H1 (cell line): ENCODE measurements at regions not wholly inside any gene's neighbourhood (a gene's known extent, or its start where the extent isn't known, plus 50 kb on each side); places are given as distances from the start of the nearest gene placed in this dataset.

Experiments used
- CTCF ChIA-PET: fragments of 300-600 bp; sonication (Branson Sonifier 250); formaldehyde crosslinking; loops from one replicate; lab custom pipeline; 2021; ENCODE audit not compliant: partially characterized antibody; lab: Charles Lee
- POLR2A ChIA-PET: fragments of 300-600 bp; sonication (Branson Sonifier 250); formaldehyde crosslinking; loops from one replicate; lab custom pipeline; 2021; ENCODE audit warnings: inconsistent platforms; ENCODE audit not compliant: partially characterized antibody; lab: Charles Lee
- DNase-seq, 2 experiments: peaks; one replicate each; pipeline versions ENCODE4 v3.0.0 to v3.0.0-alpha.2; 2010 to 2022; ENCODE audit warnings: low spot score in 2 of 2, low read depth in 1 of 2, mixed read lengths in 1 of 2
- FAIRE-seq: peaks from 2 replicates; lab custom pipeline; 2011; peaks lifted over from hg19 to GRCh38; lab: Jason Lieb, UNC
- H2AFZ ChIP-seq: 2 replicates; pipeline ENCODE4 v1.8.1; 2012; ENCODE audit warnings: low read length, inconsistent platforms
- H2AK5ac ChIP-seq: 2 replicates; pipeline ENCODE4 v1.6.1; 2013; ENCODE audit warnings: low read depth, low read length
- H2BK120ac ChIP-seq: replicated peaks from 2 replicates; pipeline ENCODE3; 2013; ENCODE audit warnings: low read depth, low read length, inconsistent platforms
- H2BK12ac ChIP-seq: 2 replicates; pipeline ENCODE4 v1.6.1; 2013; ENCODE audit warnings: low read depth, low read length
- H2BK15ac ChIP-seq: 2 replicates; pipeline ENCODE4 v1.6.1; 2013; ENCODE audit warnings: low read length
- H2BK20ac ChIP-seq: 2 replicates; pipeline ENCODE4 v1.6.1; 2013; ENCODE audit warnings: low read length
- H2BK5ac ChIP-seq: 2 replicates; pipeline ENCODE4 v1.6.1; 2013; ENCODE audit warnings: low read depth, low read length
- H3K14ac ChIP-seq: 2 replicates; pipeline ENCODE4 v1.6.1; 2013; ENCODE audit warnings: inconsistent platforms; ENCODE audit not compliant: insufficient read length
- H3K18ac ChIP-seq: 2 replicates; pipeline ENCODE4 v1.6.1; 2013; ENCODE audit warnings: low read length; ENCODE audit errors: extremely low read depth
- H3K23ac ChIP-seq: 2 replicates; pipeline ENCODE4 v1.6.1; 2013; ENCODE audit warnings: inconsistent platforms; ENCODE audit not compliant: insufficient read length
- H3K23me2 ChIP-seq: 2 replicates; pipeline ENCODE4 v1.6.1; 2013; ENCODE audit warnings: low read depth, low read length
- H3K27ac ChIP-seq: 2 replicates; pipeline ENCODE4 v1.6.1; 2011; ENCODE audit warnings: low read depth, low read length, inconsistent platforms
- H3K27me3 ChIP-seq, 4 experiments: replicated peaks in 1 of 4; 1 replicate in 1 of 4; 2 replicates in 3 of 4; pipeline versions ENCODE4 v1.6.1 to v1.8.1; 2011 to 2013; ENCODE audit warnings: low read length in 3 of 4, mild to moderate bottlenecking in 3 of 4, inconsistent platforms in 2 of 4, mixed read lengths in 2 of 4, moderate library complexity in 1 of 4; ENCODE audit not compliant: control insufficient read depth in 3 of 4, insufficient read depth in 3 of 4; ENCODE audit errors: extremely low read depth in 1 of 4
- H3K36me3 ChIP-seq, 4 experiments: 2 replicates each; pipeline versions ENCODE4 v1.6.1 to v1.8.1; 2011 to 2013; ENCODE audit warnings: mild to moderate bottlenecking in 4 of 4, low read length in 3 of 4, moderate library complexity in 2 of 4, control low read depth in 1 of 4, inconsistent platforms in 1 of 4; ENCODE audit not compliant: insufficient read depth in 4 of 4, control insufficient read depth in 2 of 4
- H3K4ac ChIP-seq: replicated peaks from 2 replicates; pipeline ENCODE3; 2013; ENCODE audit warnings: low read length, low read depth, mixed read lengths, inconsistent platforms; ENCODE audit not compliant: insufficient read length
- H3K4me1 ChIP-seq, 4 experiments: replicated peaks in 1 of 4; 1 replicate in 1 of 4; 2 replicates in 3 of 4; pipeline versions ENCODE4 v1.6.1 to v1.8.1; 2011 to 2013; ENCODE audit warnings: low read length in 3 of 4, inconsistent platforms in 2 of 4, mixed read lengths in 1 of 4; ENCODE audit not compliant: insufficient read depth in 4 of 4, control insufficient read depth in 3 of 4
- H3K4me2 ChIP-seq, 2 experiments: 2 replicates each; pipeline versions ENCODE4 v1.6.1 to v1.8.1; 2011 to 2013; ENCODE audit warnings: low read depth in 2 of 2, low read length in 2 of 2, control low read depth in 1 of 2, inconsistent platforms in 1 of 2, mild to moderate bottlenecking in 1 of 2; ENCODE audit not compliant: insufficient read depth in 1 of 2
- H3K4me3 ChIP-seq, 4 experiments: fragments of 200-600, 300-600 bp in 1 of 4; sonication (generic), shearing (Covaris generic), sonication (Bioruptor Twin) in 1 of 4; 2 replicates each; pipeline versions ENCODE4 v1.5.1 to v1.8.1; 2011 to 2016; ENCODE audit warnings: low read length in 4 of 4, low read depth in 3 of 4, control low read depth in 2 of 4, inconsistent platforms in 2 of 4, mild to moderate bottlenecking in 2 of 4, mixed read lengths in 1 of 4, moderate library complexity in 1 of 4; ENCODE audit not compliant: insufficient read depth in 2 of 4; ENCODE audit errors: extremely low read depth in 1 of 4
- H3K56ac ChIP-seq: replicated peaks from 2 replicates; pipeline ENCODE3; 2013; ENCODE audit warnings: low read depth, mild to moderate bottlenecking, mixed read lengths, low read length, inconsistent platforms; ENCODE audit not compliant: insufficient read length
- H3K79me1 ChIP-seq: 2 replicates; pipeline ENCODE4 v1.6.1; 2013; ENCODE audit warnings: low read depth, low read length, control low read depth
- H3K79me2 ChIP-seq, 2 experiments: 2 replicates each; pipeline versions ENCODE4 v1.6.1 to v1.8.1; 2012 to 2013; ENCODE audit warnings: low read length in 2 of 2, mild to moderate bottlenecking in 2 of 2, inconsistent platforms in 1 of 2; ENCODE audit not compliant: insufficient read depth in 2 of 2, control insufficient read depth in 1 of 2
- H3K9ac ChIP-seq, 4 experiments: replicated peaks in 1 of 4; 1 replicate in 1 of 4; 2 replicates in 3 of 4; pipeline versions ENCODE4 v1.6.1 to v1.8.1; 2011 to 2013; ENCODE audit warnings: low read depth in 3 of 4, low read length in 3 of 4, control low read depth in 2 of 4, mild to moderate bottlenecking in 2 of 4, moderate library complexity in 2 of 4, inconsistent platforms in 1 of 4; ENCODE audit errors: extremely low read depth in 1 of 4
- H3K9me3 ChIP-seq, 2 experiments: 2 replicates each; pipeline versions ENCODE4 v1.6.1 to v1.8.1; 2012 to 2013; ENCODE audit warnings: mild to moderate bottlenecking in 2 of 2, moderate library complexity in 2 of 2, control low read depth in 1 of 2, inconsistent platforms in 1 of 2, low read depth in 1 of 2, low read length in 1 of 2, mixed read lengths in 1 of 2; ENCODE audit not compliant: insufficient read depth in 2 of 2
- H4K20me1 ChIP-seq, 2 experiments: replicated peaks in 1 of 2; 2 replicates each; pipeline versions ENCODE3 to v1.8.1; 2011 to 2013; ENCODE audit warnings: inconsistent platforms in 2 of 2, low read length in 2 of 2, mild to moderate bottlenecking in 1 of 2; ENCODE audit not compliant: insufficient read depth in 2 of 2, control insufficient read depth in 1 of 2
- H4K5ac ChIP-seq: 2 replicates; pipeline ENCODE4 v1.6.1; 2013; ENCODE audit warnings: low read length, low read depth, mixed read lengths, inconsistent platforms; ENCODE audit not compliant: insufficient read length
- H4K8ac ChIP-seq: 2 replicates; pipeline ENCODE4 v1.8.0; 2013; ENCODE audit warnings: mild to moderate bottlenecking, moderate library complexity, low read length, inconsistent platforms; ENCODE audit not compliant: insufficient read depth; ENCODE audit errors: extremely low read depth
- H4K91ac ChIP-seq: replicated peaks from 2 replicates; pipeline ENCODE3; 2013; ENCODE audit warnings: low read length, mixed read lengths, inconsistent platforms; ENCODE audit not compliant: insufficient read length
- BCL11A ChIP-seq, 2 experiments: IDR thresholded peaks; one replicate each; pipeline ENCODE4 v1.6.1; 2011; ENCODE audit warnings: low read depth in 2 of 2, low read length in 2 of 2, mild to moderate bottlenecking in 2 of 2
- CTCF ChIP-seq, 3 experiments: IDR thresholded peaks; 1 replicate in 2 of 3; 2 replicates in 1 of 3; pipeline versions ENCODE4 v1.5.1 to v1.6.1; 2011; ENCODE audit warnings: low read length in 3 of 3, mild to moderate bottlenecking in 3 of 3, inconsistent platforms in 2 of 3, low read depth in 1 of 3, moderate library complexity in 1 of 3; ENCODE audit not compliant: insufficient read depth in 1 of 3; ENCODE audit errors: control extremely low read depth in 1 of 3
- E2F6 ChIP-seq: IDR thresholded peaks from 2 replicates; pipeline ENCODE4 v1.6.1; 2012; ENCODE audit warnings: inconsistent platforms
- HDAC6 ChIP-seq: IDR thresholded peaks from one replicate; pipeline ENCODE4 v1.7.1; 2012; ENCODE audit warnings: low read depth, mild to moderate bottlenecking, inconsistent platforms, low read length, moderate library complexity
- NANOG ChIP-seq: IDR thresholded peaks from 2 replicates; pipeline ENCODE4 v1.6.1; 2011; ENCODE audit warnings: low read length, low read depth, mild to moderate bottlenecking, inconsistent platforms; ENCODE audit not compliant: insufficient read depth, poor library complexity, severe bottlenecking
- POU5F1 ChIP-seq: IDR thresholded peaks from 2 replicates; pipeline ENCODE4 v1.6.1; 2011; ENCODE audit warnings: low read depth, mild to moderate bottlenecking, low read length, moderate library complexity
- SIN3A ChIP-seq, 2 experiments: IDR thresholded peaks in 1 of 2; conservative IDR thresholded peaks in 1 of 2; 2 replicates each; pipeline ENCODE4 v1.6.1; 2011 to 2012; ENCODE audit warnings: low read length in 2 of 2, improper control_type of control experiment in 1 of 2, low read depth in 1 of 2, mild to moderate bottlenecking in 1 of 2
- SIX5 ChIP-seq: IDR thresholded peaks from 2 replicates; pipeline ENCODE4 v1.6.1; 2011; ENCODE audit warnings: mild to moderate bottlenecking, low read depth, low read length
- SP4 ChIP-seq: IDR thresholded peaks from 2 replicates; pipeline ENCODE4 v1.6.1; 2012; ENCODE audit warnings: low read length, inconsistent platforms
- SUZ12 ChIP-seq: fragments of 200-600 bp; sonication (generic); IDR thresholded peaks from 2 replicates; pipeline ENCODE4 v1.6.1; 2012; ENCODE audit warnings: mild to moderate bottlenecking, inconsistent platforms, low read length, moderate library complexity, mixed read lengths
- TAF1 ChIP-seq: IDR thresholded peaks from 2 replicates; pipeline ENCODE4 v1.6.1; 2011; ENCODE audit warnings: mild to moderate bottlenecking, low read depth, low read length
- TCF12 ChIP-seq: IDR thresholded peaks from 2 replicates; pipeline ENCODE4 v1.6.1; 2011; ENCODE audit warnings: low read depth, mild to moderate bottlenecking, low read length
- WGBS, 2 experiments: shearing (Covaris generic) in 1 of 2; methylation state at CpG; one replicate each; pipeline versions ENCODE4 v1.1.6 to v1.1.7; 2013 to 2015; ENCODE audit warnings: low lambda C conversion rate in 2 of 2, mixed read lengths in 2 of 2, inconsistent platforms in 1 of 2, low coverage in 1 of 2, missing lambda C conversion rate in 1 of 2; ENCODE audit not compliant: insufficient replicate concordance in 2 of 2, insufficient coverage in 1 of 2, insufficient read length in 1 of 2; ENCODE audit errors: extremely low coverage in 1 of 2, missing lambda C conversion rate in 1 of 2; 5-methylcytosine and 5-hydroxymethylcytosine counted together

GRCh38 chr14:48582938-48583337, 907.5 kb upstream of the MDGA2 start:
- ChIA-PET POLR2A (no interaction called here), CTCF (no interaction called here)
- no peaks in the 10 kb centered on the region for H3K27me3 ChIP-seq
- H4K91ac ChIP-seq, result no peak overlapping the region
- H4K20me1 ChIP-seq, result no peaks in the 10 kb centered on the region
- no peak overlapping the region for H2BK120ac ChIP-seq
- no peak overlapping the region for H3K4me3 ChIP-seq
- H2BK20ac ChIP-seq, result no peak overlapping the region
- no peaks in the 10 kb centered on the region for H3K36me3 ChIP-seq
- H3K9me3 ChIP-seq, result no peaks in the 10 kb centered on the region
- H4K5ac ChIP-seq, result no peak overlapping the region
- no peak overlapping the region for H2BK12ac ChIP-seq
- H2BK15ac ChIP-seq, result no peak overlapping the region
- H2AK5ac ChIP-seq, result no peak overlapping the region
- WGBS, 2 experiments, result 88% methylated on average over 2 of the region's 2 CpGs; no CpG with 5 or more reads in 1 of the 2 experiments
- H2AFZ ChIP-seq, result no peak overlapping the region
- no peak overlapping the region for H4K8ac ChIP-seq
- no peak for FAIRE-seq
- no peaks in the 10 kb centered on the region for H3K79me1 ChIP-seq
- H3K4ac ChIP-seq, result no peak overlapping the region
- H3K23me2 ChIP-seq, result no peaks in the 10 kb centered on the region
- H3K56ac ChIP-seq, result no peak overlapping the region
- no peak overlapping the region for H3K18ac ChIP-seq
- H2BK5ac ChIP-seq, result no peak overlapping the region
- DNase-seq, result no peak
- H3K4me1 ChIP-seq, result peaks cover 0 to 3% (median 1%) of the 10 kb centered on the region in 4 experiments; a peak in 5 of 7 replicates
- H3K27ac ChIP-seq, result no peak overlapping the region
- no peak overlapping the region for H3K23ac ChIP-seq
- H3K79me2 ChIP-seq, result no peaks in the 10 kb centered on the region
- H3K9ac ChIP-seq, result no peak overlapping the region
- H3K14ac ChIP-seq, result no peak overlapping the region
- H3K4me2 ChIP-seq, result no peak overlapping the region
- TF ChIP-seq SIN3A (conservative IDR thresholded peaks at IDR 0.05 in 1 of 2, IDR thresholded peaks at IDR 0.05 in 1 of 2; ENCODE audit: low read depth in 1 of 2, low read length in 2 of 2) (no peak), SIX5 (no peak), TCF12 (no peak), POU5F1 (no peak), BCL11A (IDR thresholded peaks at IDR 0.05; ENCODE audit: low read depth in 2 of 2, low read length in 2 of 2) (no peak), NANOG (no peak), SP4 (no peak), HDAC6 (no peak), E2F6 (no peak), SUZ12 (no peak), TAF1 (no peak), CTCF (IDR thresholded peaks at IDR 0.05; ENCODE audit: control extremely low read depth in 1 of 3, insufficient read depth in 1 of 3, low read depth in 1 of 3, low read length in 3 of 3) (no peak)
